Activated CD4-positive, alpha-beta T cell treated with anti-CD3 and anti-CD28 coated beads, Interleukin-10, Interleukin-2, amounts not matched to agents 100 ng/mL and 50 ng/mL, durations not matched to agents 16 hours and 8 hours (primary cell): ENCODE measurements at regions not wholly inside any gene's neighbourhood (a gene's known extent, or its start where the extent isn't known, plus 50 kb on each side); places are given as distances from the start of the nearest gene placed in this dataset.

ENCODE experiments used
- DNase-seq: peaks from one replicate; pipeline ENCODE4 v3.0.0-alpha.2; 2020

GRCh38 chr2:161077367-161078210, 82.6 kb upstream of the TANK start:
- peak; percentile 95 for DNase-seq

DNA sequence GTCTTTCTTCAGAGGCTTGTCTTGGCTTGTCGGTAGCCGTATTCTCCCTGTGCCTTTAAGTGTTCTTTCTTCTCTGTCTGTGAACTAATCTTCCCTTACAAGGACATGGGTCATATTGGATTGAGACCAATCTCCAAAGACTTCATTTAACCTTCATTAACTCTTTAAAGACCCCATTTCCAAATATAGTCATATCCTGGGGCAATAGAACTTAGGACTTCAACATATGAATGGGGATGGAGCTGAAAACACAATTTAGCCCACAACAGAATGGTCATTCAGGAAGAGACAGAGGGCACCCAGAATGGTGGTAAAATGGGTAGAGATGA, 82.1 kb upstream of the TANK start:
- DNase-seq = no peak

DNA sequence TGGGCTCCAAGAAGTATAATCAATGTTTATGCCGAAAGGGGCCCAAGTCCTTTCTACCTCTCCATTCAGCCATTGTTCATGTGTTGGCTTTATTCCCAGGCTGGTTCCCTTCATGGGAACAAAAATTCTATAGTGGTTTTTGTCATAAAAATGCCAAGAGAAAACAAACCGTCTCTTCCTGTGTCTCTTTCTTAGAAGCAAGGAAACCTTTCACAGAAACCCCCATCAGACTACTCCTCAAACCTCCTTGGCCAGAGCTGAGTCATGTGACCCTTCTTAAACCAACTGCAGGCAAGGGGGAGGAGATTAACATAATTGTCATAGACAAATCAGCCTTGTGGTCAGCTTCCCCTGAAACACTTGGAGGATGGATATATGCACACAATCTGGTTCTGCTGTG, 75.1 kb upstream of the TANK start:
- DNase-seq = no peak

DNA sequence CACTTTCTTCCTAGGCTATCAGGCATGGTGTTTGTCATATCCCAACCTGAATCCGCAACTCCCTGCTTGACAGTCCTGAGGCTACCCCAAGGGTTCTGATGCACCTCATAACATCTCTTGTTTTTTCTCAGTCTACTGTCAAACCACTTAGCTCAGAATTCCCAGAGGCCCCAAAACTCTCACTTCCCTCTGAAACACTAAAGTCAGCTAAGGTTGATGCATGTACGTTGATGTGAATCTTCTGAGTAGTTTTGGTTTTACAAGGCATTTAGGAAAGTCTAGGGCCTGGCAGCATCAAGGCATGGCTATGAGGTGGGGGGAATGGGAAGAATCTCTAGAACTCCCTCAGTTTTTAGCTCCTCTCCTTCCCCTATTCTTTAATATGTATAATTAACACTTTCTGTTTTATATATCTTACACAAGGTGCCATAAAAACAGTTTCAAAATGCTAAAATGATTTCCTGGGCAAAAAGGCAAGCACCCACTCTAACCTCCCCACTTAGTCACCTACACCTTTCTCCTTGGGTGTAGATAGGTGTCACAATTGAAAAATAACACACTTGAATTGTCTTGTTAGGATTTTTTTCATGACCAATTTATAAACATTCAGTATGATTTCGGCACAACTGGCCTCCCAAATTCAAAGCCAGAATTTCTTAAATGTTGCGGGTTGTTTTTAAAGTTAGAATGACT, 71.4 kb upstream of the TANK start:
- DNase-seq = no peak

GRCh38 chr2:161090411-161090810, 69.8 kb upstream of the TANK start:
- peak; percentile 60 for DNase-seq

DNA sequence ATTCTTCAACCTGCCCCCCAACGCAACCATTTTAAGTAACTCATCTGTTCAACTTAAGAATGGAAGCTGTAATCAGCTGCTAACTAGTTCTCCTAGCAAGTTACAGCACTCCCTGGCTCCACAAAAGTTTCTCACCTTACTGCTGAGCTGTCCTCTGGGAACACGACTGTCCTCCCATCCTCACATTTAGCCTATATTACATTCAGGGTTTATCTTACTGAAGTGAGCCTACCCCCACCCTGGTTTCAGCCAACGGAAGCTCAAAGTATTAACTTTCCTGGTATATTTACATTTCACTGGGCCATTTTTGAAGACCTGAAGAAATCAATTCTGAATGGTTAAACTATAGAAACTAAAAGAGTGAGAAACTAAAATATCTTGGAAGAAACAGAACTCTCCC, 64.9 kb upstream of the TANK start:
- DNase-seq = no peak

- no peak for DNase-seq
Measured at GRCh38 chr2:161096336-161096735, 63.9 kb upstream of the TANK start.

- no peak for DNase-seq
Measured at GRCh38 chr2:161097157-161097556, 63.1 kb upstream of the TANK start.

GRCh38 chr2:161100211-161100895, 59.9 kb upstream of the TANK start:
- DNase-seq = no peak

GRCh38 chr2:161101406-161101805, 58.8 kb upstream of the TANK start:
- no peak for DNase-seq

DNA sequence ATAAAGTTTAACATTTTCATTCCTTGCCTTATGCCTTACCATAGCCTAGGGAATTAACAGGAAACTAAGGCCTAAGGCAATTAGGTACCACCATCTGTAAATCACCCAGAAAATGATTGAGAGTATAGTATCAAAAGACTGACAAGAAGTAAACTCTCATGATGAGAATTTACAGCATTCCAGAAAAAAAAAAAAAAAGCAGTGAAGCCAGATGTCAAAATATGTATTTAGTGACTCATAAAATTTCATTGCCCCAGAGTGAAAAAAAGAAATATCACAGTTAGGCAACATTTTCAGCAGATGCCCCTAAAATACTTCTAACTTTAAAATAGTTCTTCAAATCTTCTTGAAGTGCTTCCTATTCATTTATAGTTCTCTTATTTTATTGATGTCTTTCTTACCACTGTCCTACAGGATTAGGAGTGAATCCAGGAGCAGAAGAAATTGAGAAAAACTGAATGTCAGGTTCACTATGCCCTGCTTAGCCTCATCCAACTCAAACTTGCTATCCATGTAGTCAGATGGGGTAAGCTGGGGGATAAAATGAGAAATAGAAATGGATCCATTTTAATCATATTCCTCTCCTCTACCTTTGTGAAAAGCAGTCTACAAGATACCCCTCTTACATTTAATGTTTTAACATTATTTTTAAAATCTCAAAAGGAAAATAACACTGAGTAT, 57.3 kb upstream of the TANK start:
- DNase-seq = no peak

DNA sequence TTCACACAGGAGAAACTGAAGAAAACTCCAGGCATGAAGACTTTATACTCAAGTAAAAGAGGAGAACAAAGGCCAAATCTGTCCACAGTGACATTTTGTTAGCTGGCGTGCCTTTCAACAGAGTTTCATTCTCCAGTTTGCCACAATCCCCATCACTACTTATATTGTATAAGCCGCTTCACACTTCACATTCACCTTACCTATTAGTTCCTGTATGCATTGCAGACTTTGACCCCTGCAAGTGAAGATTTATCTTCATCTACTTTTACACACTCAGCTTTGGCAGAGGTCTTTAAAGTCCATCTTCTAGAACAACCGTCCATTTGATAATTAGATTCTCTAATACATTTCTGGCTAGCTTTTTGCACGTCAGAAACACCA, 56.8 kb upstream of the TANK start:
- no peak for DNase-seq

DNA sequence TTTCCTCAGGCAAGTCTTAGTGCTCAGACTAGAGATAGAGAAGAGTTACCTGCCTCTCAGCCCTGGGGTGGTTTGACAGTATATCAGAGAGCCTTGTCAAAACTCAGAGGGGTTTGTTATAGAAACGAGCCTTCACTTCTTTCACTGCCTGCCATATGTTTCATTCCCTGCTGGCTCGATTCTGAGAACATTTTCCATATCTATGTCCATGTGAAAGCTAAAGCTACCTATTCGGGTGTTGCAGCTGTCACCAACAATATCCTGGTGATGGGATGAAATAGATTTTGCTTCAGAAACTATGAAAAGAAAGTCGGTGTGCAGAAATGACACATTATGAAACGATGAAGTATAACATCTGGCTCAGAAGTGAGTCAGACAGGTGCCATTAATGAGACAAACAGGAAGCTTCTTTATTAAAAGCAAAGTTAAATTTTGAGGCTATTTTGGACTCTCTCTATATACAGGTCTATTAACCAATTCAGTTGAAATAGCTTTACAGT, 56.1 kb upstream of the TANK start:
- DNase-seq = peak; percentile 79

GRCh38 chr2:161107265-161107664, 53.0 kb upstream of the TANK start:
- no peak for DNase-seq
